H9 (cell line): ENCODE measurements at regions not wholly inside any gene's neighbourhood (a gene's known extent, or its start where the extent isn't known, plus 50 kb on each side); places are given as distances from the start of the nearest gene placed in this dataset.

Source experiments
- DNase-seq: peaks from one replicate; pipeline ENCODE4 v3.0.0-alpha.2; 2017
- H2AFZ ChIP-seq: one replicate; pipeline ENCODE4 v1.6.1; 2013; ENCODE audit warnings: mild to moderate bottlenecking, low read length, control low read depth, moderate library complexity
- H2AK5ac ChIP-seq: 2 replicates; pipeline ENCODE4 v1.6.1; 2013; ENCODE audit warnings: low read length, control low read depth, mixed read lengths; ENCODE audit not compliant: insufficient read length
- H2BK120ac ChIP-seq: one replicate; pipeline ENCODE4 v1.6.1; 2013; ENCODE audit warnings: low read depth, mild to moderate bottlenecking, low read length, control low read depth, inconsistent platforms; ENCODE audit not compliant: poor library complexity, severe bottlenecking
- H2BK12ac ChIP-seq: 2 replicates; pipeline ENCODE4 v1.6.1; 2013; ENCODE audit warnings: low read length, control low read depth, mixed read lengths, low read depth; ENCODE audit not compliant: insufficient read length
- H2BK15ac ChIP-seq: 2 replicates; pipeline ENCODE4 v1.6.1; 2013; ENCODE audit warnings: low read depth, low read length, control low read depth
- H2BK20ac ChIP-seq: one replicate; pipeline ENCODE4 v1.6.1; 2013; ENCODE audit warnings: low read depth, mild to moderate bottlenecking, low read length, control low read depth, inconsistent platforms; ENCODE audit not compliant: poor library complexity, severe bottlenecking
- H2BK5ac ChIP-seq: 2 replicates; pipeline ENCODE4 v1.6.1; 2013; ENCODE audit warnings: low read length, control low read depth, mixed read lengths; ENCODE audit not compliant: insufficient read length
- H3K14ac ChIP-seq: 2 replicates; pipeline ENCODE4 v1.6.1; 2013; ENCODE audit warnings: low read length, control low read depth; ENCODE audit not compliant: insufficient read depth
- H3K18ac ChIP-seq: 2 replicates; pipeline ENCODE4 v1.6.1; 2013; ENCODE audit warnings: low read depth, mild to moderate bottlenecking, mixed read lengths, low read length, control low read depth; ENCODE audit not compliant: insufficient read length
- H3K23ac ChIP-seq: 2 replicates; pipeline ENCODE4 v1.6.1; 2013; ENCODE audit warnings: low read length, control low read depth, mixed read lengths, low read depth; ENCODE audit not compliant: insufficient read length
- H3K23me2 ChIP-seq: 2 replicates; pipeline ENCODE4 v1.6.1; 2013; ENCODE audit warnings: low read depth, mild to moderate bottlenecking, mixed read lengths, low read length, control low read depth; ENCODE audit not compliant: insufficient read length, poor library complexity, severe bottlenecking
- H3K27ac ChIP-seq: 2 replicates; pipeline ENCODE4 v1.5.1; 2013; ENCODE audit warnings: low read length, control low read depth, mixed read lengths, low read depth; ENCODE audit not compliant: insufficient read length
- H3K27me3 ChIP-seq: 2 replicates; pipeline ENCODE4 v1.6.1; 2013; ENCODE audit warnings: low read length, control low read depth, inconsistent platforms; ENCODE audit not compliant: insufficient read depth
- H3K4ac ChIP-seq: 2 replicates; pipeline ENCODE4 v1.6.1; 2013; ENCODE audit warnings: low read depth, mild to moderate bottlenecking, control low read depth, inconsistent platforms, low read length, moderate library complexity
- H3K4me1 ChIP-seq: 2 replicates; pipeline ENCODE4 v1.6.1; 2013; ENCODE audit warnings: low read length, control low read depth, inconsistent platforms; ENCODE audit not compliant: insufficient read depth
- H3K4me2 ChIP-seq: 2 replicates; pipeline ENCODE4 v1.6.1; 2013; ENCODE audit warnings: low read length, control low read depth, mixed read lengths; ENCODE audit not compliant: insufficient read length, insufficient read depth
- H3K56ac ChIP-seq: 2 replicates; pipeline ENCODE4 v1.6.1; 2013; ENCODE audit warnings: low read depth, mild to moderate bottlenecking, mixed read lengths, low read length, control low read depth; ENCODE audit not compliant: insufficient read length
- H3K79me1 ChIP-seq: 2 replicates; pipeline ENCODE4 v1.6.1; 2013; ENCODE audit warnings: low read depth, mild to moderate bottlenecking, moderate library complexity, low read length, control low read depth, inconsistent platforms; ENCODE audit not compliant: insufficient read depth, poor library complexity, severe bottlenecking
- H3K79me2 ChIP-seq: 2 replicates; pipeline ENCODE4 v1.6.1; 2013; ENCODE audit warnings: low read length, control low read depth, inconsistent platforms; ENCODE audit not compliant: insufficient read depth
- H3K9ac ChIP-seq: 2 replicates; pipeline ENCODE4 v1.6.1; 2013; ENCODE audit warnings: low read length, control low read depth, mixed read lengths; ENCODE audit not compliant: insufficient read length; ENCODE audit errors: extremely low read depth
- H3K9me3 ChIP-seq: one replicate; pipeline ENCODE4 v1.6.1; 2013; ENCODE audit warnings: low read depth, low read length, inconsistent platforms; ENCODE audit not compliant: control insufficient read depth
- H3T11ph ChIP-seq: one replicate; pipeline ENCODE4 v1.6.1; 2013; ENCODE audit warnings: mild to moderate bottlenecking, low read length, control low read depth, inconsistent platforms
- H4K20me1 ChIP-seq: one replicate; pipeline ENCODE4 v1.6.1; 2013; ENCODE audit not compliant: control insufficient read depth, insufficient read length, insufficient read depth
- H4K5ac ChIP-seq: 2 replicates; pipeline ENCODE4 v1.6.1; 2013; ENCODE audit warnings: low read depth, mild to moderate bottlenecking, mixed read lengths, low read length, control low read depth; ENCODE audit not compliant: insufficient read length
- H4K8ac ChIP-seq: replicated peaks from 2 replicates; pipeline ENCODE4 v1.6.1; 2013; ENCODE audit warnings: low read length, control low read depth, mixed read lengths, low read depth; ENCODE audit not compliant: insufficient read length
- H4K91ac ChIP-seq: 2 replicates; pipeline ENCODE4 v1.6.1; 2013; ENCODE audit warnings: low read depth, mild to moderate bottlenecking, moderate library complexity, mixed read lengths, low read length, control low read depth; ENCODE audit not compliant: insufficient read length
- H3K27ac Mint-ChIP-seq, 3 experiments: 2 replicates in 2 of 3; 3 replicates in 1 of 3; pipeline ENCODE4 v1.8.0; 2020 to 2021; ENCODE audit warnings: mixed read lengths in 3 of 3, mild to moderate bottlenecking in 1 of 3, moderate library complexity in 1 of 3
- H3K27me3 Mint-ChIP-seq: 2 replicates; pipeline ENCODE4 v1.8.0; 2021; ENCODE audit warnings: low read depth, mild to moderate bottlenecking, moderate library complexity, mixed read lengths
- H3K36me3 Mint-ChIP-seq, 3 experiments: 2 replicates in 2 of 3; 3 replicates in 1 of 3; pipeline ENCODE4 v1.8.0; 2020 to 2021; ENCODE audit warnings: low read depth in 3 of 3, mixed read lengths in 3 of 3; ENCODE audit not compliant: insufficient read depth in 1 of 3
- H3K4me1 Mint-ChIP-seq, 2 experiments: 2 replicates each; pipeline ENCODE4 v1.8.0; 2020; ENCODE audit warnings: mixed read lengths in 2 of 2
- H3K4me3 Mint-ChIP-seq, 2 experiments: 2 replicates in 1 of 2; 3 replicates in 1 of 2; pipeline ENCODE4 v1.8.0; 2020 to 2021; ENCODE audit warnings: mild to moderate bottlenecking in 2 of 2, mixed read lengths in 2 of 2, moderate library complexity in 1 of 2
- H3K9me3 Mint-ChIP-seq, 2 experiments: 2 replicates in 1 of 2; 3 replicates in 1 of 2; pipeline ENCODE4 v1.8.0; 2020; ENCODE audit warnings: mild to moderate bottlenecking in 2 of 2, mixed read lengths in 2 of 2, moderate library complexity in 1 of 2
- CTCF ChIP-seq: fragments of 200-600 bp; sonication (generic); conservative IDR thresholded peaks from 3 replicates; pipeline ENCODE4 v1.8.0; 2021; ENCODE audit warnings: antibody characterized with exemption, mild to moderate bottlenecking
- WGBS: extraction: QIAGEN DNeasy Blood & Tissue Kit; methylation state at CpG from one replicate; pipeline ENCODE4 v1.1.7; 2013; ENCODE audit warnings: missing lambda C conversion rate, low lambda C conversion rate, mixed read lengths; ENCODE audit not compliant: insufficient read length; ENCODE audit errors: extremely low coverage; 5-methylcytosine and 5-hydroxymethylcytosine counted together

GRCh38 chr1:68590473-68590872, 93.6 kb upstream of the DEPDC1 start:
- Histone ChIP-seq H3K79me1 (no peaks in the 10 kb centered on the region), H2AFZ (no peak overlapping the region), H4K20me1 (no peaks in the 10 kb centered on the region), H3K4me2 (no peak overlapping the region), H2BK15ac (no peak overlapping the region), H2BK12ac (no peak overlapping the region), H2BK5ac (no peak overlapping the region), H3K79me2 (no peaks in the 10 kb centered on the region), H2BK20ac (no peak overlapping the region), H4K91ac (no peak overlapping the region), H3T11ph (no peak overlapping the region), H3K14ac (no peak overlapping the region), H4K8ac (no peak overlapping the region), H3K18ac (no peak overlapping the region), H3K23me2 (no peaks in the 10 kb centered on the region), H3K4ac (no peak overlapping the region), H3K4me1 (no peaks in the 10 kb centered on the region), H3K23ac (no peak overlapping the region), H3K56ac (no peak overlapping the region), H2AK5ac (no peak overlapping the region), H3K9me3 (no peaks in the 10 kb centered on the region), H3K9ac (no peak overlapping the region), H3K27ac (no peak overlapping the region), H4K5ac (no peak overlapping the region), H2BK120ac (no peak overlapping the region), H3K27me3 (no peaks in the 10 kb centered on the region)
- WGBS = 100% methylated on average over 1 of the region's 1 CpG
- DNase-seq = no peak
- H3K4me3 Mint-ChIP-seq = no peak overlapping the region
- TF ChIP-seq CTCF = no peak
- no peaks in the 10 kb centered on the region for H3K27me3 Mint-ChIP-seq
- H3K27ac Mint-ChIP-seq = no peak overlapping the region
- no peaks in the 10 kb centered on the region for H3K4me1 Mint-ChIP-seq
- no peaks in the 10 kb centered on the region for H3K9me3 Mint-ChIP-seq
- no peaks in the 10 kb centered on the region for H3K36me3 Mint-ChIP-seq
